SK-N-SH treated with all-trans-retinoic acid at 6 μM for 48 hours (cell line): ENCODE measurements at regions not wholly inside any gene's neighbourhood (a gene's known extent, or its start where the extent isn't known, plus 50 kb on each side); places are given as distances from the start of the nearest gene placed in this dataset.

Experiments
- ATAC-seq: fragments of 200-7000 bp; cut with Tn5 transposase; 3 replicates; pipeline ENCODE4 v1.9.1; 2020; ENCODE audit warnings: mild to moderate bottlenecking, moderate library complexity
- ARNTL ChIP-seq: fragments of 450-650 bp; formaldehyde crosslinking; IDR thresholded peaks from 2 replicates; pipeline ENCODE4 v1.5.0; 2020; ENCODE audit warnings: low read depth, mild to moderate bottlenecking, moderate library complexity, borderline replicate concordance
- BACH2 ChIP-seq: fragments of 250-450 bp; sonication (Bioruptor Pico); IDR thresholded peaks from 2 replicates; pipeline ENCODE4 v1.9.0; 2021; ENCODE audit warnings: mild to moderate bottlenecking, borderline replicate concordance
- CREB5 ChIP-seq: fragments of 250-450 bp; sonication (Bioruptor Pico); IDR thresholded peaks from 2 replicates; pipeline ENCODE4 v1.5.1; 2020; ENCODE audit warnings: low read depth, mild to moderate bottlenecking, moderate library complexity
- CSRNP3 ChIP-seq: fragments of 250-450 bp; sonication (Bioruptor Pico); IDR thresholded peaks from 2 replicates; pipeline ENCODE4 v1.5.1; 2021; ENCODE audit warnings: mild to moderate bottlenecking, moderate library complexity
- ESRRG ChIP-seq: fragments of 250-450 bp; sonication (Bioruptor Pico); IDR thresholded peaks from 2 replicates; pipeline ENCODE4 v1.6.1; 2021; ENCODE audit warnings: mild to moderate bottlenecking
- GLIS3 ChIP-seq: fragments of 250-450 bp; sonication (Bioruptor Pico); IDR thresholded peaks from 2 replicates; pipeline ENCODE4 v1.5.0; 2020; ENCODE audit warnings: mild to moderate bottlenecking, moderate library complexity
- ISL1 ChIP-seq: fragments of 250-450 bp; sonication (Bioruptor Pico); IDR thresholded peaks from 2 replicates; pipeline ENCODE4 v2.1.2; 2022; ENCODE audit warnings: mild to moderate bottlenecking, moderate library complexity
- PATZ1 ChIP-seq: fragments of 250-450 bp; sonication (Bioruptor Pico); IDR thresholded peaks from 2 replicates; pipeline ENCODE4 v1.8.0; 2020; ENCODE audit warnings: mild to moderate bottlenecking, moderate library complexity, borderline replicate concordance
- POU6F1 ChIP-seq: fragments of 250-450 bp; sonication (Bioruptor Pico); IDR thresholded peaks from 2 replicates; pipeline ENCODE4 v1.8.0; 2021; ENCODE audit warnings: low read depth, mild to moderate bottlenecking, moderate library complexity, borderline replicate concordance
- PPARA ChIP-seq: fragments of 250-450 bp; sonication (Bioruptor Pico); IDR thresholded peaks from 2 replicates; pipeline ENCODE4 v1.5.0; 2020; ENCODE audit warnings: mild to moderate bottlenecking, borderline replicate concordance
- RARB ChIP-seq: fragments of 250-450 bp; sonication (Bioruptor Pico); IDR thresholded peaks from 2 replicates; pipeline ENCODE4 v1.8.0; 2021; ENCODE audit warnings: mild to moderate bottlenecking, moderate library complexity
- SNAI2 ChIP-seq: fragments of 250-450 bp; sonication (Bioruptor Pico); IDR thresholded peaks from 2 replicates; pipeline ENCODE4 v1.5.0; 2020; ENCODE audit warnings: mild to moderate bottlenecking, moderate library complexity
- TCF4 ChIP-seq: fragments of 250-450 bp; sonication (Bioruptor Pico); IDR thresholded peaks from 2 replicates; pipeline ENCODE4 v1.8.0; 2021; ENCODE audit warnings: mild to moderate bottlenecking, moderate library complexity, borderline replicate concordance
- TOX ChIP-seq: fragments of 250-450 bp; sonication (Bioruptor Pico); IDR thresholded peaks from 2 replicates; pipeline ENCODE4 v1.8.0; 2021; ENCODE audit warnings: mild to moderate bottlenecking, moderate library complexity, borderline replicate concordance
- ZC3H10 ChIP-seq: fragments of 250-450 bp; sonication (Bioruptor Pico); IDR thresholded peaks from 2 replicates; pipeline ENCODE4 v1.5.1; 2021; ENCODE audit warnings: mild to moderate bottlenecking, moderate library complexity
- ZFP3 ChIP-seq: fragments of 250-450 bp; sonication (Bioruptor Pico); IDR thresholded peaks from 2 replicates; pipeline ENCODE4 v1.5.0; 2020; ENCODE audit warnings: mild to moderate bottlenecking, moderate library complexity
- ZFP30 ChIP-seq: fragments of 450-650 bp; formaldehyde crosslinking; IDR thresholded peaks from 2 replicates; pipeline ENCODE4 v1.5.0; 2022; ENCODE audit warnings: mild to moderate bottlenecking, moderate library complexity
- ZNF565 ChIP-seq: fragments of 450-650 bp; formaldehyde crosslinking; conservative IDR thresholded peaks from 2 replicates; pipeline ENCODE4 v1.5.0; 2020; ENCODE audit warnings: low read depth, mild to moderate bottlenecking, moderate library complexity
- ZNF70 ChIP-seq: fragments of 450-650 bp; formaldehyde crosslinking; IDR thresholded peaks from 2 replicates; pipeline ENCODE4 v1.5.0; 2020; ENCODE audit warnings: mild to moderate bottlenecking, moderate library complexity
- ZNF8 ChIP-seq: fragments of 450-650 bp; formaldehyde crosslinking; IDR thresholded peaks from 2 replicates; pipeline ENCODE4 v1.5.0; 2020; ENCODE audit warnings: mild to moderate bottlenecking, moderate library complexity
- TF ChIP-seq, protein P1 (sequence below): fragments of 250-450 bp; sonication (Bioruptor Pico); IDR thresholded peaks from 2 replicates; pipeline ENCODE4 v1.5.0; 2020; ENCODE audit warnings: mild to moderate bottlenecking, moderate library complexity

GRCh38 chrX:10945498-10945897 is 165.6 kb upstream of the HCCS start:
- ATAC-seq: peak; percentile 68
- no peak for TF ChIP-seq ZNF70 (CRISPR knock-in tag)
- no peak for TF ChIP-seq TCF4
- no peak for TF ChIP-seq GLIS3 (CRISPR knock-in tag)
- TF ChIP-seq ISL1 (CRISPR knock-in tag): peak; percentile 27; the same call in 1 of the 2 replicates
- TF ChIP-seq ZFP3 (CRISPR knock-in tag): no peak
- no peak for TF ChIP-seq ZFP30

- no peak for ATAC-seq
- TF ChIP-seq CREB5 (CRISPR knock-in tag) (no peak), ZC3H10 (CRISPR knock-in tag) (no peak), GLIS3 (CRISPR knock-in tag) (no peak), ARNTL (CRISPR knock-in tag) (no peak), TOX (no peak), ZNF8 (CRISPR knock-in tag) (no peak), PATZ1 (CRISPR knock-in tag) (no peak), ZFP3 (CRISPR knock-in tag) (no peak), ESRRG (no peak), ISL1 (CRISPR knock-in tag) (no peak), BACH2 (CRISPR knock-in tag) (no peak), TCF4 (no peak), POU6F1 (CRISPR knock-in tag) (no peak), RARB (CRISPR knock-in tag) (no peak), SNAI2 (no peak)
These were observed 161.6 kb upstream of the HCCS start for GRCh38 chrX:10949541-10949940.

GRCh38 chrX:10952619-10953018 is 158.5 kb upstream of the HCCS start:
- ATAC-seq: no peak
- TF ChIP-seq PPARA: no peak
- no peak for TF ChIP-seq ZFP3 (CRISPR knock-in tag)
- TF ChIP-seq ZFP30: no peak
- TF ChIP-seq BACH2 (CRISPR knock-in tag): no peak
- TF ChIP-seq ZNF70 (CRISPR knock-in tag): no peak

- ATAC-seq: no peak
- TF ChIP-seq CSRNP3 (no peak), ZNF565 (CRISPR knock-in tag) (no peak), GLIS3 (CRISPR knock-in tag) (no peak), TOX (no peak), RARB (CRISPR knock-in tag) (no peak), ISL1 (CRISPR knock-in tag) (no peak), BACH2 (CRISPR knock-in tag) (no peak), ESRRG (no peak), ZC3H10 (CRISPR knock-in tag) (no peak), ZNF8 (CRISPR knock-in tag) (no peak), CREB5 (CRISPR knock-in tag) (no peak), PATZ1 (CRISPR knock-in tag) (no peak), SNAI2 (no peak), ZFP30 (no peak), ZFP3 (CRISPR knock-in tag) (no peak), ZNF70 (CRISPR knock-in tag) (no peak)
- TF ChIP-seq, protein P1, sequence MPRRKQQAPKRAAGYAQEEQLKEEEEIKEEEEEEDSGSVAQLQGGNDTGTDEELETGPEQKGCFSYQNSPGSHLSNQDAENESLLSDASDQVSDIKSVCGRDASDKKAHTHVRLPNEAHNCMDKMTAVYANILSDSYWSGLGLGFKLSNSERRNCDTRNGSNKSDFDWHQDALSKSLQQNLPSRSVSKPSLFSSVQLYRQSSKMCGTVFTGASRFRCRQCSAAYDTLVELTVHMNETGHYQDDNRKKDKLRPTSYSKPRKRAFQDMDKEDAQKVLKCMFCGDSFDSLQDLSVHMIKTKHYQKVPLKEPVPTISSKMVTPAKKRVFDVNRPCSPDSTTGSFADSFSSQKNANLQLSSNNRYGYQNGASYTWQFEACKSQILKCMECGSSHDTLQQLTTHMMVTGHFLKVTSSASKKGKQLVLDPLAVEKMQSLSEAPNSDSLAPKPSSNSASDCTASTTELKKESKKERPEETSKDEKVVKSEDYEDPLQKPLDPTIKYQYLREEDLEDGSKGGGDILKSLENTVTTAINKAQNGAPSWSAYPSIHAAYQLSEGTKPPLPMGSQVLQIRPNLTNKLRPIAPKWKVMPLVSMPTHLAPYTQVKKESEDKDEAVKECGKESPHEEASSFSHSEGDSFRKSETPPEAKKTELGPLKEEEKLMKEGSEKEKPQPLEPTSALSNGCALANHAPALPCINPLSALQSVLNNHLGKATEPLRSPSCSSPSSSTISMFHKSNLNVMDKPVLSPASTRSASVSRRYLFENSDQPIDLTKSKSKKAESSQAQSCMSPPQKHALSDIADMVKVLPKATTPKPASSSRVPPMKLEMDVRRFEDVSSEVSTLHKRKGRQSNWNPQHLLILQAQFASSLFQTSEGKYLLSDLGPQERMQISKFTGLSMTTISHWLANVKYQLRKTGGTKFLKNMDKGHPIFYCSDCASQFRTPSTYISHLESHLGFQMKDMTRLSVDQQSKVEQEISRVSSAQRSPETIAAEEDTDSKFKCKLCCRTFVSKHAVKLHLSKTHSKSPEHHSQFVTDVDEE (CRISPR knock-in tag): no peak
These were observed 145.8 kb upstream of the HCCS start for GRCh38 chrX:10965174-10965798.
